H1 (cell line): ENCODE measurements at regions not wholly inside any gene's neighbourhood (a gene's known extent, or its start where the extent isn't known, plus 50 kb on each side); places are given as distances from the start of the nearest gene placed in this dataset.

ENCODE experiments used
- CTCF ChIA-PET: fragments of 300-600 bp; sonication (Branson Sonifier 250); formaldehyde crosslinking; loops from one replicate; lab custom pipeline; 2021; ENCODE audit not compliant: partially characterized antibody; lab: Charles Lee
- POLR2A ChIA-PET: fragments of 300-600 bp; sonication (Branson Sonifier 250); formaldehyde crosslinking; loops from one replicate; lab custom pipeline; 2021; ENCODE audit warnings: inconsistent platforms; ENCODE audit not compliant: partially characterized antibody; lab: Charles Lee
- DNase-seq, 2 experiments: peaks; one replicate each; pipeline versions ENCODE4 v3.0.0 to v3.0.0-alpha.2; 2010 to 2022; ENCODE audit warnings: low spot score in 2 of 2, low read depth in 1 of 2, mixed read lengths in 1 of 2
- FAIRE-seq: peaks from 2 replicates; lab custom pipeline; 2011; peaks lifted over from hg19 to GRCh38; lab: Jason Lieb, UNC
- H2AFZ ChIP-seq: 2 replicates; pipeline ENCODE4 v1.8.1; 2012; ENCODE audit warnings: low read length, inconsistent platforms
- H2AK5ac ChIP-seq: 2 replicates; pipeline ENCODE4 v1.6.1; 2013; ENCODE audit warnings: low read depth, low read length
- H2BK120ac ChIP-seq: replicated peaks from 2 replicates; pipeline ENCODE3; 2013; ENCODE audit warnings: low read depth, low read length, inconsistent platforms
- H2BK12ac ChIP-seq: 2 replicates; pipeline ENCODE4 v1.6.1; 2013; ENCODE audit warnings: low read depth, low read length
- H2BK15ac ChIP-seq: 2 replicates; pipeline ENCODE4 v1.6.1; 2013; ENCODE audit warnings: low read length
- H2BK20ac ChIP-seq: 2 replicates; pipeline ENCODE4 v1.6.1; 2013; ENCODE audit warnings: low read length
- H2BK5ac ChIP-seq: 2 replicates; pipeline ENCODE4 v1.6.1; 2013; ENCODE audit warnings: low read depth, low read length
- H3K14ac ChIP-seq: 2 replicates; pipeline ENCODE4 v1.6.1; 2013; ENCODE audit warnings: inconsistent platforms; ENCODE audit not compliant: insufficient read length
- H3K18ac ChIP-seq: 2 replicates; pipeline ENCODE4 v1.6.1; 2013; ENCODE audit warnings: low read length; ENCODE audit errors: extremely low read depth
- H3K23ac ChIP-seq: 2 replicates; pipeline ENCODE4 v1.6.1; 2013; ENCODE audit warnings: inconsistent platforms; ENCODE audit not compliant: insufficient read length
- H3K23me2 ChIP-seq: 2 replicates; pipeline ENCODE4 v1.6.1; 2013; ENCODE audit warnings: low read depth, low read length
- H3K27ac ChIP-seq: 2 replicates; pipeline ENCODE4 v1.6.1; 2011; ENCODE audit warnings: low read depth, low read length, inconsistent platforms
- H3K27me3 ChIP-seq, 4 experiments: replicated peaks in 1 of 4; 1 replicate in 1 of 4; 2 replicates in 3 of 4; pipeline versions ENCODE4 v1.6.1 to v1.8.1; 2011 to 2013; ENCODE audit warnings: low read length in 3 of 4, mild to moderate bottlenecking in 3 of 4, inconsistent platforms in 2 of 4, mixed read lengths in 2 of 4, moderate library complexity in 1 of 4; ENCODE audit not compliant: control insufficient read depth in 3 of 4, insufficient read depth in 3 of 4; ENCODE audit errors: extremely low read depth in 1 of 4
- H3K36me3 ChIP-seq, 4 experiments: 2 replicates each; pipeline versions ENCODE4 v1.6.1 to v1.8.1; 2011 to 2013; ENCODE audit warnings: mild to moderate bottlenecking in 4 of 4, low read length in 3 of 4, moderate library complexity in 2 of 4, control low read depth in 1 of 4, inconsistent platforms in 1 of 4; ENCODE audit not compliant: insufficient read depth in 4 of 4, control insufficient read depth in 2 of 4
- H3K4ac ChIP-seq: replicated peaks from 2 replicates; pipeline ENCODE3; 2013; ENCODE audit warnings: low read length, low read depth, mixed read lengths, inconsistent platforms; ENCODE audit not compliant: insufficient read length
- H3K4me1 ChIP-seq, 4 experiments: replicated peaks in 1 of 4; 1 replicate in 1 of 4; 2 replicates in 3 of 4; pipeline versions ENCODE4 v1.6.1 to v1.8.1; 2011 to 2013; ENCODE audit warnings: low read length in 3 of 4, inconsistent platforms in 2 of 4, mixed read lengths in 1 of 4; ENCODE audit not compliant: insufficient read depth in 4 of 4, control insufficient read depth in 3 of 4
- H3K4me2 ChIP-seq, 2 experiments: 2 replicates each; pipeline versions ENCODE4 v1.6.1 to v1.8.1; 2011 to 2013; ENCODE audit warnings: low read depth in 2 of 2, low read length in 2 of 2, control low read depth in 1 of 2, inconsistent platforms in 1 of 2, mild to moderate bottlenecking in 1 of 2; ENCODE audit not compliant: insufficient read depth in 1 of 2
- H3K4me3 ChIP-seq, 4 experiments: fragments of 200-600, 300-600 bp in 1 of 4; sonication (generic), shearing (Covaris generic), sonication (Bioruptor Twin) in 1 of 4; 2 replicates each; pipeline versions ENCODE4 v1.5.1 to v1.8.1; 2011 to 2016; ENCODE audit warnings: low read length in 4 of 4, low read depth in 3 of 4, control low read depth in 2 of 4, inconsistent platforms in 2 of 4, mild to moderate bottlenecking in 2 of 4, mixed read lengths in 1 of 4, moderate library complexity in 1 of 4; ENCODE audit not compliant: insufficient read depth in 2 of 4; ENCODE audit errors: extremely low read depth in 1 of 4
- H3K56ac ChIP-seq: replicated peaks from 2 replicates; pipeline ENCODE3; 2013; ENCODE audit warnings: low read depth, mild to moderate bottlenecking, mixed read lengths, low read length, inconsistent platforms; ENCODE audit not compliant: insufficient read length
- H3K79me1 ChIP-seq: 2 replicates; pipeline ENCODE4 v1.6.1; 2013; ENCODE audit warnings: low read depth, low read length, control low read depth
- H3K79me2 ChIP-seq, 2 experiments: 2 replicates each; pipeline versions ENCODE4 v1.6.1 to v1.8.1; 2012 to 2013; ENCODE audit warnings: low read length in 2 of 2, mild to moderate bottlenecking in 2 of 2, inconsistent platforms in 1 of 2; ENCODE audit not compliant: insufficient read depth in 2 of 2, control insufficient read depth in 1 of 2
- H3K9ac ChIP-seq, 4 experiments: replicated peaks in 1 of 4; 1 replicate in 1 of 4; 2 replicates in 3 of 4; pipeline versions ENCODE4 v1.6.1 to v1.8.1; 2011 to 2013; ENCODE audit warnings: low read depth in 3 of 4, low read length in 3 of 4, control low read depth in 2 of 4, mild to moderate bottlenecking in 2 of 4, moderate library complexity in 2 of 4, inconsistent platforms in 1 of 4; ENCODE audit errors: extremely low read depth in 1 of 4
- H3K9me3 ChIP-seq, 2 experiments: 2 replicates each; pipeline versions ENCODE4 v1.6.1 to v1.8.1; 2012 to 2013; ENCODE audit warnings: mild to moderate bottlenecking in 2 of 2, moderate library complexity in 2 of 2, control low read depth in 1 of 2, inconsistent platforms in 1 of 2, low read depth in 1 of 2, low read length in 1 of 2, mixed read lengths in 1 of 2; ENCODE audit not compliant: insufficient read depth in 2 of 2
- H4K20me1 ChIP-seq, 2 experiments: replicated peaks in 1 of 2; 2 replicates each; pipeline versions ENCODE3 to v1.8.1; 2011 to 2013; ENCODE audit warnings: inconsistent platforms in 2 of 2, low read length in 2 of 2, mild to moderate bottlenecking in 1 of 2; ENCODE audit not compliant: insufficient read depth in 2 of 2, control insufficient read depth in 1 of 2
- H4K5ac ChIP-seq: 2 replicates; pipeline ENCODE4 v1.6.1; 2013; ENCODE audit warnings: low read length, low read depth, mixed read lengths, inconsistent platforms; ENCODE audit not compliant: insufficient read length
- H4K8ac ChIP-seq: 2 replicates; pipeline ENCODE4 v1.8.0; 2013; ENCODE audit warnings: mild to moderate bottlenecking, moderate library complexity, low read length, inconsistent platforms; ENCODE audit not compliant: insufficient read depth; ENCODE audit errors: extremely low read depth
- H4K91ac ChIP-seq: replicated peaks from 2 replicates; pipeline ENCODE3; 2013; ENCODE audit warnings: low read length, mixed read lengths, inconsistent platforms; ENCODE audit not compliant: insufficient read length
- FOSL1 ChIP-seq: IDR thresholded peaks from 2 replicates; pipeline ENCODE4 v1.6.1; 2011; ENCODE audit warnings: mild to moderate bottlenecking, low read depth, low read length, moderate library complexity; ENCODE audit not compliant: insufficient read depth
- SIX5 ChIP-seq: IDR thresholded peaks from 2 replicates; pipeline ENCODE4 v1.6.1; 2011; ENCODE audit warnings: mild to moderate bottlenecking, low read depth, low read length
- SP4 ChIP-seq: IDR thresholded peaks from 2 replicates; pipeline ENCODE4 v1.6.1; 2012; ENCODE audit warnings: low read length, inconsistent platforms
- TAF1 ChIP-seq: IDR thresholded peaks from 2 replicates; pipeline ENCODE4 v1.6.1; 2011; ENCODE audit warnings: mild to moderate bottlenecking, low read depth, low read length
- ZNF274 ChIP-seq: IDR thresholded peaks from 2 replicates; pipeline ENCODE4 v1.7.0; 2012; ENCODE audit warnings: low read length, borderline replicate concordance; ENCODE audit errors: extremely low read depth
- WGBS, 2 experiments: shearing (Covaris generic) in 1 of 2; methylation state at CpG; one replicate each; pipeline versions ENCODE4 v1.1.6 to v1.1.7; 2013 to 2015; ENCODE audit warnings: low lambda C conversion rate in 2 of 2, mixed read lengths in 2 of 2, inconsistent platforms in 1 of 2, low coverage in 1 of 2, missing lambda C conversion rate in 1 of 2; ENCODE audit not compliant: insufficient replicate concordance in 2 of 2, insufficient coverage in 1 of 2, insufficient read length in 1 of 2; ENCODE audit errors: extremely low coverage in 1 of 2, missing lambda C conversion rate in 1 of 2; 5-methylcytosine and 5-hydroxymethylcytosine counted together

GRCh38 chr21:28220680-28221079 lies 772.0 kb downstream of the LTN1 start:
- H3K56ac ChIP-seq: no peak overlapping the region
- H3K9me3 ChIP-seq: no peaks in the 10 kb centered on the region
- H2AFZ ChIP-seq: no peak overlapping the region
- no peak overlapping the region for H3K4ac ChIP-seq
- no peaks in the 10 kb centered on the region; the same call in 1 of the 2 replicates for H3K23me2 ChIP-seq
- no peak overlapping the region for H3K4me2 ChIP-seq
- WGBS, 2 experiments: 92% methylated on average over 2 of the region's 2 CpGs; no CpG with 5 or more reads in 1 of the 2 experiments
- DNase-seq (no peak), FAIRE-seq (no peak)
- H3K27me3 ChIP-seq: no peaks in the 10 kb centered on the region
- H3K14ac ChIP-seq: no peak overlapping the region
- no peaks in the 10 kb centered on the region for H3K4me1 ChIP-seq
- no peak overlapping the region for H4K5ac ChIP-seq
- no peak overlapping the region for H2BK120ac ChIP-seq
- H3K23ac ChIP-seq: no peak overlapping the region
- no peaks in the 10 kb centered on the region for H3K79me1 ChIP-seq
- H3K36me3 ChIP-seq: no peaks in the 10 kb centered on the region
- CTCF ChIA-PET: interaction anchor here (1.0 kb wide), 1 partner anchor 13 kb away, joined by 3 read pairs; no protein-coding TSS in a partner anchor
- no peaks in the 10 kb centered on the region for H3K79me2 ChIP-seq
- no peak overlapping the region for H2AK5ac ChIP-seq
- no peak overlapping the region for H2BK15ac ChIP-seq
- H3K4me3 ChIP-seq: no peak overlapping the region
- no peak overlapping the region for H3K27ac ChIP-seq
- POLR2A ChIA-PET: no interaction called here
- H2BK5ac ChIP-seq: no peak overlapping the region
- no peaks in the 10 kb centered on the region for H4K20me1 ChIP-seq
- H2BK12ac ChIP-seq: no peak overlapping the region
- H2BK20ac ChIP-seq: no peak overlapping the region
- no peak overlapping the region for H3K9ac ChIP-seq
- H4K8ac ChIP-seq: no peak overlapping the region
- H4K91ac ChIP-seq: no peak overlapping the region
- no peak overlapping the region for H3K18ac ChIP-seq
- TF ChIP-seq SIX5 (no peak), TAF1 (no peak), ZNF274 (no peak), SP4 (no peak), FOSL1 (no peak)
